ENCODE measurements at regions not wholly inside any gene's neighbourhood (a gene's known extent, or its start where the extent isn't known, plus 50 kb on each side); places are given as distances from the start of the nearest gene placed in this dataset.

DNA sequence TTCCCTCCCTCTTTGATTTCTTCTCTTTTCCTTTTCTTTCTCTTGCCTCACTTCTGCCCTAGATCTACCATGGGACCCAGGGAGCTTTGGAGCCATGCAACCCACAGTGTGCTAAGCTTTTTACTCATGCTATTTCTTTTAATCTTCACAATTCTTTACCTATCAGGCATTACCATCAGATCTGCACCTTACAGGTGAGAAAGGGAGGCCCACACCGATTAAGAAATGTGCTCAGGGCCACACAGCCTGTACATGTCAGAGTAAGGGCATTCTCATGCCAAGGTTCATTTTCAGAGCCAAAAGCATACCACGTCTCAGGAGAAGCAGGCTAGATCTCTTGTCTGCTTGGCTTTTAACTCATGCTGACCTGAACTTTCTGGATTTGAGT is 161.9 kb downstream of the RPIA start:
- Histone ChIP-seq H3K4me1 (replicated peaks in 1 of 2) (no peaks in the 10 kb centered on the region), H3K4me3 (no peak overlapping the region), H3K9me3 (replicated peaks in 1 of 3) (no peaks in the 10 kb centered on the region), H3K27ac (no peak overlapping the region), H3K36me3 (replicated peaks in 1 of 2) (no peaks in the 10 kb centered on the region), H3K27me3 (peaks cover 5% of the 10 kb centered on the region)
- intact Hi-C loops (cut with DNase I) = no loop called here
- DNase-seq = no peak
- WGBS, 4 donors = 52 to 62% (median 54%) methylated on average over 2 of the region's 2 CpGs
- no peak for TF ChIP-seq POLR2A (IDR thresholded peaks at IDR 0.05)
- TF ChIP-seq, protein P1, sequence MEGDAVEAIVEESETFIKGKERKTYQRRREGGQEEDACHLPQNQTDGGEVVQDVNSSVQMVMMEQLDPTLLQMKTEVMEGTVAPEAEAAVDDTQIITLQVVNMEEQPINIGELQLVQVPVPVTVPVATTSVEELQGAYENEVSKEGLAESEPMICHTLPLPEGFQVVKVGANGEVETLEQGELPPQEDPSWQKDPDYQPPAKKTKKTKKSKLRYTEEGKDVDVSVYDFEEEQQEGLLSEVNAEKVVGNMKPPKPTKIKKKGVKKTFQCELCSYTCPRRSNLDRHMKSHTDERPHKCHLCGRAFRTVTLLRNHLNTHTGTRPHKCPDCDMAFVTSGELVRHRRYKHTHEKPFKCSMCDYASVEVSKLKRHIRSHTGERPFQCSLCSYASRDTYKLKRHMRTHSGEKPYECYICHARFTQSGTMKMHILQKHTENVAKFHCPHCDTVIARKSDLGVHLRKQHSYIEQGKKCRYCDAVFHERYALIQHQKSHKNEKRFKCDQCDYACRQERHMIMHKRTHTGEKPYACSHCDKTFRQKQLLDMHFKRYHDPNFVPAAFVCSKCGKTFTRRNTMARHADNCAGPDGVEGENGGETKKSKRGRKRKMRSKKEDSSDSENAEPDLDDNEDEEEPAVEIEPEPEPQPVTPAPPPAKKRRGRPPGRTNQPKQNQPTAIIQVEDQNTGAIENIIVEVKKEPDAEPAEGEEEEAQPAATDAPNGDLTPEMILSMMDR (IDR thresholded peaks at IDR 0.05) = no peak

DNA sequence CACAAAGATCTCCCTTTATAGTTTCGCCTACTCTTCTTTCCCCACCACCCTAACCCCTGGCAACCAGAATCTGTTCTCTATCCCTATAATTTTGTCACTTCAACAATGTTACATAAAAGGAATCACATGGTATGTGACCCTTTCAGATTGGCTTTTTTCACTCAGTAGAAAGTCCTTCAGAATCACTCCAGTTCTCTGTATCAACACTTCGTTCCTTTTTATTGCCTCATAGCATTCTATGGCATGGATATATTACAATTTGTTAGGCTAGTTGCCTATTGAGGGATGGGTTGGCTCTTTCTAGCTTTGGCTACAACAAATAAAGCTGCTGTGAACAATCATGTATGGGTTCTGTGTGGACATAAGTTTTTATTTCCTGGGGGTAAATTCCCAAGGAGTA is 163.1 kb downstream of the RPIA start:
- no peak for DNase-seq
- Histone ChIP-seq H3K4me3 (no peak overlapping the region), H3K27ac (no peak overlapping the region), H3K36me3 (replicated peaks in 1 of 2) (no peaks in the 10 kb centered on the region), H3K4me1 (replicated peaks in 1 of 2) (no peaks in the 10 kb centered on the region), H3K27me3 (peaks cover 5% of the 10 kb centered on the region), H3K9me3 (replicated peaks in 1 of 3) (no peaks in the 10 kb centered on the region)
- WGBS, 4 donors = 62 to 69% (median 68%) methylated on average over 2 of the region's 2 CpGs
- TF ChIP-seq POLR2A (IDR thresholded peaks at IDR 0.05) = no peak
- TF ChIP-seq, protein P1 (IDR thresholded peaks at IDR 0.05) = no peak
- intact Hi-C loops (cut with DNase I) = no loop called here

DNA sequence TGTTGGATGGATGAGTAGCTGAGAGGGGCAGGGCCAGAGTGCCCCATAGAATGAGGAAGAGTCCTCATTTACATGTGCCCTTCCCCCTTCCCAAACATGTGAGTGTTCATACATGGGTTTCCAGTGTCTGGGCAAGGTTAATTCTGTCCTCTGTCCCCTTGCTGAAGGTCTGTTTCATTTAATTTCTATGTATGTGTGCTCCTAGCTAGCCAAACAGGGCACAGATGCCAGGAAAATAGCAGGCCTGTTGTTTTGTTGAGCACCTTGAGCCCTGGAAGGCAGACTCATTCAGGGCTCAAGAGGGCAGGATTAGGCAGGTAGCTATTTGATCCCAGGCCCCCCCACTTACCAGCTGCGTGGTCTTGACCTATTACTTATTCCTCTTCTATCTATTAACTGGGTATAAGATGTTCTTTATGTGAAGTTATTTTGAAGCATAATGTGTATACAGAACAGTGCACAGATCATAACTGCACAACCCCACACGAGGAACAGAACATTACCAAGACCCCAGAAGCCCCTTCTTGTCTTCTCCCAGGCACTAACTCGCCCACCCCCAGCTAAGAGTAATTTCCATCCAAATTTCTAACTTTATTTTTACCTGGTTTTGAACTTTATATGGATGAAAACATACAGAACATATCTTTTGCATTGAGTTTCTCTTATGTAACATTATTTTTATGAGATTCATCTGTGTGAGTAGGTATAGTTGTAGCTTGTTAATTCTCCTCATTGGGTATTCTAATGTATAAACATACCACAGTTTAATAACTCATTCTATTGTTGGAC is 164.3 kb downstream of the RPIA start:
- intact Hi-C loops (cut with DNase I) = no loop called here
- DNase-seq = no peak
- TF ChIP-seq, protein P1 (IDR thresholded peaks at IDR 0.05) = no peak
- no peak for TF ChIP-seq POLR2A (IDR thresholded peaks at IDR 0.05)
- WGBS, 4 donors = 50 to 71% (median 61%) methylated on average over 3 of the region's 3 CpGs
- no peaks in the 10 kb centered on the region for H3K9me3 ChIP-seq (replicated peaks in 1 of 3)
- no peak overlapping the region for H3K27ac ChIP-seq
- no peak overlapping the region for H3K4me3 ChIP-seq
- no peaks in the 10 kb centered on the region for H3K36me3 ChIP-seq (replicated peaks in 1 of 2)
- H3K4me1 ChIP-seq (replicated peaks in 1 of 2) = no peaks in the 10 kb centered on the region
- peaks cover 5% of the 10 kb centered on the region for H3K27me3 ChIP-seq

DNA sequence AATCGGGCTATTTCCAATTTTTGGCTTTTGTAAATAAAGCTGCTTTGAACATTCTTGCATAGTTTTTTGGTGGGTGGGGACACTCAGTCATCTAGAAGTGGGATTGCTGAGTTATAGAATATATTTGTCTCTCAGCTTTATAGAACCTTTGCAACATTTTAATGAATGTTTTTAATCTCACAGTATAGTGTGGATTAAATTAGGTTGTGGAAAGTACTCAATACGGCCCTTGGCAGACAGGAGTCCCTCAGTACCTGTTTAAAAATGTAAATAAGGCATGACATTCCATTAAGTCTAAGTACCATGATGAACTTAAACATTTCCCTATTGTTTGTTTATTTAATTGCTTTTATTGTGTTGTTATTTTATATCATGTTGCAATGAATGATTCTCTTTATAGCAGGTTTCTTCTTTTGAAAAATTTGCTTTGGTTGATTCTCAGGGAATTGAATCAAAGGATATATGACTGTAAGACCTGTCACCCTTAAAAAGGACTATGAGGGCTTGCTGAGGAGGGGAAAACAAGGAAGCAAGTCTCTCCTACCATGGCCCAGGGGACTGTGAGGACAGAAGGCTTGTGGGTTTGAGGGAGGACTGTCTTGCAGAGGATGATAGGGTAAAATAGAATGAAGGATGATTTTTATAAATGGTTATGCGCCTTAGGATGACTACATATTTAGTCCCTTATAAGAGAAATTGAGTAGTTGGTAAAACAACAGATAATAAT is 165.1 kb downstream of the RPIA start:
- H3K27ac ChIP-seq = no peak overlapping the region
- TF ChIP-seq, protein P1 (IDR thresholded peaks at IDR 0.05) = no peak
- TF ChIP-seq POLR2A (IDR thresholded peaks at IDR 0.05) = no peak
- H3K4me3 ChIP-seq = no peak overlapping the region
- no peaks in the 10 kb centered on the region for H3K36me3 ChIP-seq (replicated peaks in 1 of 2)
- H3K27me3 ChIP-seq = peaks cover 5% of the 10 kb centered on the region
- no peaks in the 10 kb centered on the region for H3K9me3 ChIP-seq (replicated peaks in 1 of 3)
- 67 to 83% (median 74%) methylated on average over 3 of the region's 3 CpGs for WGBS, 4 donors
- H3K4me1 ChIP-seq (replicated peaks in 1 of 2) = no peaks in the 10 kb centered on the region
- intact Hi-C loops (cut with DNase I) = no loop called here
- DNase-seq = no peak
